WERI-Rb-1 (cell line): ENCODE measurements at regions not wholly inside any gene's neighbourhood (a gene's known extent, or its start where the extent isn't known, plus 50 kb on each side); places are given as distances from the start of the nearest gene placed in this dataset.

Source experiments
- DNase-seq: peaks from one replicate; pipeline ENCODE4 v3.0.0-alpha.2; 2020
- H3K27ac ChIP-seq: fragments of 250-450 bp; sonication (Bioruptor Pico); 2 replicates; pipeline ENCODE4 v1.5.1; 2020; ENCODE audit warnings: mild to moderate bottlenecking, moderate library complexity
- H3K27me3 ChIP-seq: fragments of 250-450 bp; sonication (Bioruptor Pico); 2 replicates; pipeline ENCODE4 v1.5.1; 2021; ENCODE audit warnings: mild to moderate bottlenecking, low read depth, moderate library complexity; ENCODE audit not compliant: insufficient read depth, severe bottlenecking
- H3K36me3 ChIP-seq: fragments of 250-450 bp; sonication (Bioruptor Pico); 2 replicates; pipeline ENCODE4 v1.5.1; 2020; ENCODE audit warnings: mild to moderate bottlenecking, moderate library complexity
- H3K4me3 ChIP-seq: 2 replicates; pipeline ENCODE4 v1.5.1; 2011; ENCODE audit warnings: low read depth, mild to moderate bottlenecking, control low read depth, low read length
- H3K9me3 ChIP-seq: fragments of 250-450 bp; sonication (Bioruptor Pico); 2 replicates; pipeline ENCODE4 v1.5.1; 2021; ENCODE audit warnings: mild to moderate bottlenecking, moderate library complexity; ENCODE audit not compliant: severe bottlenecking
- CTCF ChIP-seq: IDR thresholded peaks from 2 replicates; pipeline ENCODE4 v1.5.1; 2011; ENCODE audit warnings: low read depth, mild to moderate bottlenecking, control low read depth, inconsistent platforms, low read length

- Histone ChIP-seq H3K4me3 (no peak overlapping the region), H3K27me3 (no peaks in the 10 kb centered on the region), H3K36me3 (no peaks in the 10 kb centered on the region), H3K27ac (no peak overlapping the region), H3K9me3 (no peaks in the 10 kb centered on the region)
- TF ChIP-seq CTCF: no peak
- no peak for DNase-seq
Measured at GRCh38 chr9:88777498-88778312, 213.6 kb upstream of the S1PR3 start.

- peak; percentile 44 for DNase-seq
- Histone ChIP-seq H3K9me3 (no peaks in the 10 kb centered on the region), H3K36me3 (no peaks in the 10 kb centered on the region), H3K27ac (no peak overlapping the region), H3K27me3 (no peaks in the 10 kb centered on the region), H3K4me3 (no peak overlapping the region)
- TF ChIP-seq CTCF: peak; percentile 63
Measured at GRCh38 chr9:88781628-88782391, 209.5 kb upstream of the S1PR3 start.

- Histone ChIP-seq H3K36me3 (no peaks in the 10 kb centered on the region), H3K27me3 (no peaks in the 10 kb centered on the region), H3K27ac (no peak overlapping the region), H3K9me3 (no peaks in the 10 kb centered on the region), H3K4me3 (no peak overlapping the region)
- no peak for DNase-seq
- TF ChIP-seq CTCF: no peak
Measured at GRCh38 chr9:88782931-88783710, 208.1 kb upstream of the S1PR3 start.

GRCh38 chr9:88783711-88784083 lies 207.6 kb upstream of the S1PR3 start:
- Histone ChIP-seq H3K27me3 (no peaks in the 10 kb centered on the region), H3K4me3 (no peak overlapping the region), H3K9me3 (no peaks in the 10 kb centered on the region), H3K36me3 (no peaks in the 10 kb centered on the region), H3K27ac (no peak overlapping the region)
- TF ChIP-seq CTCF: no peak
- DNase-seq: no peak

GRCh38 chr9:88784960-88785359 lies 206.3 kb upstream of the S1PR3 start:
- Histone ChIP-seq H3K27me3 (no peaks in the 10 kb centered on the region), H3K27ac (no peak overlapping the region), H3K36me3 (no peaks in the 10 kb centered on the region), H3K9me3 (no peaks in the 10 kb centered on the region), H3K4me3 (no peak overlapping the region)
- no peak for TF ChIP-seq CTCF
- no peak for DNase-seq
